GM12874 (cell line): ENCODE measurements at regions not wholly inside any gene's neighbourhood (a gene's known extent, or its start where the extent isn't known, plus 50 kb on each side); places are given as distances from the start of the nearest gene placed in this dataset.

ENCODE experiments used
- TF ChIP-seq, protein P1 (sequence below): IDR thresholded peaks from 2 replicates; pipeline ENCODE4 v1.5.1; 2011; ENCODE audit warnings: low read depth, mild to moderate bottlenecking, control low read depth, low read length, moderate library complexity; ENCODE audit not compliant: insufficient read depth

- TF ChIP-seq, protein P1, sequence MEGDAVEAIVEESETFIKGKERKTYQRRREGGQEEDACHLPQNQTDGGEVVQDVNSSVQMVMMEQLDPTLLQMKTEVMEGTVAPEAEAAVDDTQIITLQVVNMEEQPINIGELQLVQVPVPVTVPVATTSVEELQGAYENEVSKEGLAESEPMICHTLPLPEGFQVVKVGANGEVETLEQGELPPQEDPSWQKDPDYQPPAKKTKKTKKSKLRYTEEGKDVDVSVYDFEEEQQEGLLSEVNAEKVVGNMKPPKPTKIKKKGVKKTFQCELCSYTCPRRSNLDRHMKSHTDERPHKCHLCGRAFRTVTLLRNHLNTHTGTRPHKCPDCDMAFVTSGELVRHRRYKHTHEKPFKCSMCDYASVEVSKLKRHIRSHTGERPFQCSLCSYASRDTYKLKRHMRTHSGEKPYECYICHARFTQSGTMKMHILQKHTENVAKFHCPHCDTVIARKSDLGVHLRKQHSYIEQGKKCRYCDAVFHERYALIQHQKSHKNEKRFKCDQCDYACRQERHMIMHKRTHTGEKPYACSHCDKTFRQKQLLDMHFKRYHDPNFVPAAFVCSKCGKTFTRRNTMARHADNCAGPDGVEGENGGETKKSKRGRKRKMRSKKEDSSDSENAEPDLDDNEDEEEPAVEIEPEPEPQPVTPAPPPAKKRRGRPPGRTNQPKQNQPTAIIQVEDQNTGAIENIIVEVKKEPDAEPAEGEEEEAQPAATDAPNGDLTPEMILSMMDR: no peak
Measured at GRCh38 chr3:59270209-59270608, 220.4 kb upstream of the CFAP20DC start.

GRCh38 chr3:59268170-59268569 lies 218.3 kb upstream of the CFAP20DC start:
- TF ChIP-seq, protein P1: no peak

DNA sequence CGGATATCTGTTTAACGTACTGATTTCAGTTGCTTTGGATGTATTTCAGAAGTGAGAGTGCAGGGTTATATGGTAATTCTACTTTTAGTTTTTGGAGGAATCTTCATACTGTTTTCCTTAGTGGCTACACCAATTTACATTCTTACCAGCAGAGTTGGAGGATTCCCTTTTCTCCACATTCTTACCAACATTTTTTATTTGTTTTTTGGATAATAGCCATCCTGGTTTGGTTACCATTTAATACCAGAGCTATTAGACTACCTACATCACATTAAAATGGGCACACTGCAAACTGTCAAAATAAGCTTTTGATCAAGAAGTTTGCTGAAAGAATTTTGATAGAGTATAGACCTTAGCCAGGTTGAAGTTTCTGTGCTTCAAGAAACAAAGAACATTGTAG lies 217.2 kb upstream of the CFAP20DC start:
- TF ChIP-seq, protein P1: no peak

GRCh38 chr3:59266551-59266950 lies 216.7 kb upstream of the CFAP20DC start:
- TF ChIP-seq, protein P1: no peak

DNA sequence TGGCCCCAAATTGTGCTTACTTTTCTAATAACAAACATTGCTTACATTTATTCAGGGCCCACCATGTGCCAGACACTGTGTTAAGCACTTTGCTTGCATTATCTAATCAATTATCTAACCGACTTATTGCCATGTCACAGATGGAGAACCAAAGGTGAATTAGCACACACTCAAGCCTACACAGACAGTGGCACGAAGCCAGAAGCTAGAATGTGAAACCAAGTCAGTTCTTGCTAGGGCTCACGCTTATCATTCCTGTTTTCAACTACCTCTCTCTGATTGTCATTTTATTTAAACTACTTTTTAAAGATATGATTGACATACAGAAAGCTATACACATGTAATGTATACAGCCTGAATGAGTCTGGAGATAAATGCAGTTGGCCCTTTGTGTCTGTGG lies 215.7 kb upstream of the CFAP20DC start:
- TF ChIP-seq, protein P1: no peak

- TF ChIP-seq, protein P1: no peak
Measured at GRCh38 chr3:59264366-59264765, 214.5 kb upstream of the CFAP20DC start.

- TF ChIP-seq, protein P1: no peak
Measured at GRCh38 chr3:59263152-59263551, 213.3 kb upstream of the CFAP20DC start.

DNA sequence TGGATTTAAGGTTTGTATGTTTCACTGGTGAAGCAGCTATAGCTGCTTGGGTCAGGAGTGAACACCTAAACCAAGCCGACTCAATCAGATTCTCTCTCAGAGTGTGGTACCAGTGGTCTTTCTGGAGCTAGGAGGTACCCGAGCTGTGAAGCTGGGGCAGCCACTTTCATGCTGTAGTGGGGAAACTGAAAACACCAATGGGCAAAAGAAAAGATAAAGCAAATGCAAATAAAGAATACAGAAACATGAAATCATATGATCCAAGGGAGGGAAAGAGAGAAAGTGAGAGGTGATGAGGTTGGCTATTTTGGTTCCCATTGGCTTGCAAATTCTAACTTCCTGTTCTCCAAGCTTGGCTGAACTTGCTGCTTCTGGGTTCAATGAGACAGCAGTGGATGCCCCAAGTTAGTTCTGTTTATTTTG lies 212.3 kb upstream of the CFAP20DC start:
- TF ChIP-seq, protein P1: no peak
